ENCODE measurements at regions not wholly inside any gene's neighbourhood (a gene's known extent, or its start where the extent isn't known, plus 50 kb on each side); places are given as distances from the start of the nearest gene placed in this dataset.

- no peak for TF ChIP-seq CTCF (IDR thresholded peaks at IDR 0.05)
- no peak for TF ChIP-seq POLR2A (IDR thresholded peaks at IDR 0.05)
These were observed 293.4 kb upstream of the SPTLC3 start for GRCh38 chr20:12715371-12715770.
